NB4 (cell line): ENCODE measurements at regions not wholly inside any gene's neighbourhood (a gene's known extent, or its start where the extent isn't known, plus 50 kb on each side); places are given as distances from the start of the nearest gene placed in this dataset.

Source experiments
- MYC ChIP-seq: IDR thresholded peaks from 2 replicates; pipeline ENCODE4 v1.6.1; 2011; ENCODE audit warnings: low read depth, low read length
- POLR2A ChIP-seq: IDR thresholded peaks from 2 replicates; pipeline ENCODE4 v1.6.1; 2011; ENCODE audit warnings: mild to moderate bottlenecking; ENCODE audit not compliant: insufficient read length; ENCODE audit errors: extremely low read depth
- TF ChIP-seq, protein P1 (sequence below): IDR thresholded peaks from one replicate; pipeline ENCODE4 v1.5.1; 2012; ENCODE audit warnings: low read depth, low read length
- TF ChIP-seq, protein P2 (sequence below): IDR thresholded peaks from 2 replicates; pipeline ENCODE4 v1.6.1; 2011; ENCODE audit warnings: low read depth, low read length

DNA sequence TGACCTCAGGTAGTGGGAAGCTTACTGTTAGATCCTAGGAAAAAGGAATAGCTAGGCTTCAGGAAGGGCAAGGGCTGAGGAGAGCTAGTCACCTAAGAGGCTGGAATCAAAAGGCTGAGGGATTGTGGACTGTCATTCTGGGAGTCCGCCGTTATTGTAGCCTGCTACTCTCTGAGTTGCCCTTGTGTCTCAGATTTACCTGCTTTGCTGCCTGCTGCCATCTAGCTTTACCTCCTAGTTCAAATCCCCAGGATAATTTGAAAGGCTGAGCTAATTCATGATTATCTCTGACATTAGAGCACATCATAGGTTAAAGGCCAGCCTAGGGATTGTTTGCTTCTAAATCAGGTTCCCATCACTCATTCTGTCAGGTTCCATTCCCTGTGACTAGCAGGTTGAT lies 120.2 kb downstream of the FHIP1A start:
- TF ChIP-seq POLR2A (no peak), MYC (no peak)
- TF ChIP-seq, protein P1, sequence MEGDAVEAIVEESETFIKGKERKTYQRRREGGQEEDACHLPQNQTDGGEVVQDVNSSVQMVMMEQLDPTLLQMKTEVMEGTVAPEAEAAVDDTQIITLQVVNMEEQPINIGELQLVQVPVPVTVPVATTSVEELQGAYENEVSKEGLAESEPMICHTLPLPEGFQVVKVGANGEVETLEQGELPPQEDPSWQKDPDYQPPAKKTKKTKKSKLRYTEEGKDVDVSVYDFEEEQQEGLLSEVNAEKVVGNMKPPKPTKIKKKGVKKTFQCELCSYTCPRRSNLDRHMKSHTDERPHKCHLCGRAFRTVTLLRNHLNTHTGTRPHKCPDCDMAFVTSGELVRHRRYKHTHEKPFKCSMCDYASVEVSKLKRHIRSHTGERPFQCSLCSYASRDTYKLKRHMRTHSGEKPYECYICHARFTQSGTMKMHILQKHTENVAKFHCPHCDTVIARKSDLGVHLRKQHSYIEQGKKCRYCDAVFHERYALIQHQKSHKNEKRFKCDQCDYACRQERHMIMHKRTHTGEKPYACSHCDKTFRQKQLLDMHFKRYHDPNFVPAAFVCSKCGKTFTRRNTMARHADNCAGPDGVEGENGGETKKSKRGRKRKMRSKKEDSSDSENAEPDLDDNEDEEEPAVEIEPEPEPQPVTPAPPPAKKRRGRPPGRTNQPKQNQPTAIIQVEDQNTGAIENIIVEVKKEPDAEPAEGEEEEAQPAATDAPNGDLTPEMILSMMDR = no peak
- TF ChIP-seq, protein P2, sequence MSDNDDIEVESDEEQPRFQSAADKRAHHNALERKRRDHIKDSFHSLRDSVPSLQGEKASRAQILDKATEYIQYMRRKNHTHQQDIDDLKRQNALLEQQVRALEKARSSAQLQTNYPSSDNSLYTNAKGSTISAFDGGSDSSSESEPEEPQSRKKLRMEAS = no peak
